NCI-H226 (cell line): ENCODE measurements at regions not wholly inside any gene's neighbourhood (a gene's known extent, or its start where the extent isn't known, plus 50 kb on each side); places are given as distances from the start of the nearest gene placed in this dataset.

Experiments used
- DNase-seq: peaks from one replicate; pipeline ENCODE4 v3.0.0-alpha.2; 2015

DNA sequence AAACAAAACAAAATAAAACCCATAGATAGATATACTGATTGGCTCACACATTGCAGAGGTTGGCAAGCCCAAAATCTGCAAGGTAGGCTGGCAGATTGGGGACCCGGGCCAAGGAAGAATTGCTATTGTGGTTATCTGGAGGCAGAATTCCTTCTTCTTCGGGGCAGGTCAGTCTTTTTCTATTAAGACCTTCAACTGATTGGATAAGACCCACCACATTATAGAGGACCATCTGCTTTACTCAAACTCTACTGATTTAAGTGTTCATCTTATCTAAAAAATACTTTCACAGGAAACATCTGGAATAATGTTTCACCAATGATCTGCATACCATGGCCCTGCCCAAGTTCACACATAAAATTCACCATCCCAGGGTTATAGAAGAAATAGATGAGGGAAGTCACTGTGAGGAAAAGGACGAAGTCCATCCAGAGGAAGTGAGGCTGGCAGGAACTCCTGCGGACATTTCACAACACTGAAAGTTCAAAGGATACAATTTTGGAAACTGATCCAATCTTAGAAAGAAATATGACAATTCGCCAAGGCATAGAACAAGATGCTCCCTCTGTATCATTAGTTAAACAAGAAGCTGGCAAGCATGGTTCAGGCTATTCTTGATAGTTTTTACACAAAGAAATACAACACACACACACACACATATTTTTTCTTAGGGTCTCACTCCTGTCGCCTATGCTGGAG lies 127.6 kb upstream of the MED13L start:
- DNase-seq: no peak

DNA sequence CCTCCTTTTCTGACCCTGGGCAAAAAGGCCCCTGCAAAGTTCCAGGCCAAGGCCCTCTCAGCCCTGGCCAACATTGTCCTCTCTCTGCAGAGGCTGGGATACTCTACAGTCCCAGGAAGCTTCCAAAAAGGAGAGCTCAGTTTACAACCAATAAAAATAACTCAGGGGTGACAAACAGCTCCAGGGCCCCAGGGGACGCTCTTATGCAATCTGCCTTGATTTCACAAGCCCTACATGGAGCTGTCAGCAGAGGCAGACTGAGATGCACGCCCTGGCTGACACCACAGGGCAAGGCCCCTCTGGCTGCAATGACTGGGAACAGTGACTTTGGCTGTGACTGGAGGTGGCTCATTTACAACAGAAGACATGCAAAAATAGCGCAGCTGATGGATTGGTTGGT lies 129.0 kb upstream of the MED13L start:
- no peak for DNase-seq

DNA sequence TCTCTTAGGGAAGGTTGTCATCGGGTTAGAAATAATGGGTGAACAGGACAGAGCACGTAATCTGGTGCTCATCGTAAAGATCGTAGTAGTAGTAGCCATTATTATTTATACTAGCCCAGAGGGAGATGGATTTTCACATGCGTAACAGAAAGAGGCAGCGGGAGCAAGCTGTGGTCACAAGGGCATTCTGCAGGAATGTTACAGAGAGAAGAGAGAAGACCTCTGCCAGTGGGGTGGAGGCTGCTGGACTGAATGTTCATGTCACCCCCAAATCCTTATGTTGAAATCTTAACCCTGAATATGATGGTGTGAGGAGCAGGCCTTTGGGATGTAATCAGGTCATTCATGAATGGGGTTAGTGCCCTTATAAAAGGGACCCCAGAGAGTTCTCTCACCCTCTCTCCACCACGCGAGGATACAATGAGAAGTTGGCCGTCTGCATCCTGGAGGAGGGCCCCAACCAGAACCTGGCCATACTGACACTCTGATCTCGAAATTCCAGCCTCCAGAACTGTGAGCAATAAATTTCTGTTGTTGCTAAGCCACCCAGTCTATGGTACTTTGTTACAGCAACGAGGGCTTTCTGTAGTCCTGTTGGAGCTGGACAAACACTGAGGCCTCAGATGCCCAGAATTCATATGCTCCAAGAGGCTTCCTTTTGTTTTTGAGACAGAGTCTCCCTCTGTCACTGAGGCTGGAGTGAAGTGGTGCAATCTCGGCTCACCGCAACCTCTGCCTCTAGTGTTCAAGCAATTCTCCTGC lies 131.2 kb upstream of the MED13L start:
- DNase-seq: no peak

DNA sequence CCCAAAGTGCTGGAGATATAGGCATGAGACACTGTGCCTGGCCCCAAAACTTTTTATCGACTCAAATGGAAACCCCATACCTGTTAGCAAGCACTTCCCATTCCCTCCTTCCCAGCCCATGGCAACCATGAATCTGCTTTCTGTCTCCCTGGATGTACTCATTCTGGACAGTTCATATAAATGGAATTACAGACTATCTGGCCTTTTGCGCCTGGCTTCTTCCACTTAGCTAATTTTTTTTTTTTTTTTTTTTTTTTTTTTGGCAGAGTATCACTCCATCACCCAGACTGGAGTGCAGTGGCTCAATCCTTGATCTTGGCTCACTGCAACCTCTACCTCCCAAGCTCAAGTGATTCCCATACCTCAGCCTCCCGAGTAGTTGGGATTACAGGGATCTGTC lies 134.5 kb upstream of the MED13L start:
- DNase-seq: no peak

DNA sequence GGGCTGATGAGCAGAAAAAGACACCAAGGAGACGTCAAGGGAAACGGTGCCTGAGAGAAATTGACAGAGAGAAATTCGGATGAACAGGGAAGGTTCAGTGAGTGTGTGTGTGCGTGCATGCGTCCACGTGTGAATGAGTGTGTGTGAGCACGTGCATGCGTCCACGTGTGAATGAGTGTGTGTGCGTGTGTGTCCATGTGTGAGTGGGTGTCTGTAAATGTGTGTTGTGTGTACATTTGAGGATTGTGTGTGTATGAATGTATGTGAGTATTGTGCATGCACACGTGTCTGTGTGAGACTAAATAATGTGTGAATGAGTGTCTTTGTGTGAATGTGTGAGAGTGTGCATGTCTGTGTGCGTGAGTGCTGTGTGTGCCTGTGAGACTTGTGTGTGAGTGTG lies 137.4 kb upstream of the MED13L start:
- DNase-seq: no peak

DNA sequence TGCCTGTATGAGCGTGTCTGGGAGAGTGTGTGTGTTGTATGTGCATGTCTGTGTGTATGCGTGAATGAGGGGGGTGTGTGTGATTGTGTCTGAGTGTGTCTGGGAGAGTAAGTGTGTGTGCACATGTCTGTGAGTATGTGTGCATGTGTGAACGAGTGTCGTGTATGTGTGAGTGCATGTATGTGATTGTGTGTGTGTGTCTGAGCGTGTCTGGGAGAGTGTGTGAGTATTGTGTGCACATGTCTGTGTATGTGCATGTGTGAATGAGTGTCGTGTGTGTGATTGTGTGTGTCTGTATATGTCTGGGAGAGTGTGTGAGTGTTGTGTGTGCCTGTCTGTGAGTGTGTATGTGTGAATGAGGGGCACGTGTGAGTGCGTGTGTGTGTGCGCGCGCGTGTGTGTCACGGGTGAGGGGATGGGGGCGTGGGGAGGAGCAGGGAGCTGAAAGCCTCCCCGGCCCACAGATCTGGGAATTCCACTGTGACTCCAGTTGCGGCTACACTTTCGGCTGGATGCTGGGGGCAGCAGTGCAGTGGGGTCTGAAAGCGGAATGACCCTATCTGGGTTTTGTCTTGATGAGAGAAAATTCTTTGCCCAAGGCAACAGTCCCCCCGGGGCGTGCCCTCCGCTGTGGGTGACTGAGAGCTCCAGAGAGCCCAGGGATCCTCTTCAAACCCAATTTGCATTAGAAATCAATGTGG lies 138.1 kb upstream of the MED13L start:
- no peak for DNase-seq

DNA sequence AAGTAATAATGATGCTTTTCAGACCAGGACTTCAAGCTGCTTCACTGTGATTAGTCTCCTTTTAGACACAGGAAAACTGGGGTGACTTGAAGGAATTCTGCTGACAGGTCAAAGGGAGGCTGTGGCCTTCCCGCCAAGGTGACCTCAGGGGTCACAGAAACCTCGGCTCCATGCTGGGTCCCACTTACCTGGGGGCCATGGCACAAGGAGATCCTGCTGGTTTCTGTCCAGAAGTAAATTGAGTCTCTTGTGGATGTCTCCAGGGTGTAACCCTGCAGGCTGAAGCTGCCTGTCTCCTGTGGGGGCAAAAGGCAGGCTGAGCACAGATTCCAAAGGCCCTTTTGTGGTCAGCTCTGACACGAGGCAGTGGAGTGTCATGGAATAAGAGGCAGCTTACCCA lies 138.7 kb upstream of the MED13L start:
- no peak for DNase-seq

DNA sequence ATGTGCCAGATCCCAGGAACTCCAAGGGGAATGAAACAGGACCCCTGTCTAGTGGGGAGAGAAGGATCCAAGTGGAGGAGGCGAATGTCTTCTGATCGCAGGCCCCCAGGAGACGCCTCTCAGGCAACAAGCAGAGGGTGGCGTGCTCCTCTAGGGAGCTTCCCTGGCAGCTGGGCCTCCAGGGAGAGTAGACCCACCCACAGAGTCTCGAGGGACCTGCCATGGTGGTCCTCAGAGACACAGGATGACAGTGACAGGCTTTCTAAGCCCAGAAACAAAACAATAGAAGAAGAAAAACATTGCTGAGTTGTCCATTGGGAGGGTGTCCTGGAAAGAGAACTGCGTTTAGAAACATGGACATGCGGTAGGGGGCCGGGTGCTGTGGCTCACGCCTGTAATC lies 140.6 kb upstream of the MAP1LC3B2 start:
- DNase-seq: no peak

DNA sequence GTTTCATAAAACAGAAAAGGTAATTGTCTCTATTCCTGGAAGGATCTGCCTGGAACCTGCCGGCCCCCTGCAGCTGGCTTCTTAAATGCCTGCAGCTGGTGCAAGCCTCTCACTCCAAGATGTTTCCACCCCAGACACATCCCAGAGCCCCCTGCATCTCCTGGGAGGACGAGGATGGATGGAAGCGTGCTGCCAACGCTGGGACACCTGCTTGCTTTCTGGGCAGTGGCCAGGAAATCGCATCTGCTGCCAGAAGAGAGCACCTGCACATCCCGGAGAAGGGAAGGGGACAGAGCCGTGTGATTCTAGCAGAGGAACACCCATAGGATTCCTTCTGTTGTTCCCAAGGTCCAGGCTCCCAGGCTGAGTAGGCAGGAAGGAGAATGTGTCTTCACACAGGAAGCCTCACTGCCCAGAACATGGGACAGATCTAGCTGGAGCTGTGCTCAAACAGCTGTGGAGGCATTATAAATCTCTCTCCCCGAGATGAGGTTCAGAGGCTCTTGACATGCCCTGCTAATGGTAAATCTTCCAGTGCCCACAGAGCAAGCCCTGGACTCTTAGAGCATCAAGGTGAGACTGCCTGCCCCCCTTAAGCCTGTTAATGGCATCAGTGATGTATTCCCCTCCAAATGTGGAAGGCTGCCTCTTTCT lies 138.8 kb upstream of the MAP1LC3B2 start:
- no peak for DNase-seq

DNA sequence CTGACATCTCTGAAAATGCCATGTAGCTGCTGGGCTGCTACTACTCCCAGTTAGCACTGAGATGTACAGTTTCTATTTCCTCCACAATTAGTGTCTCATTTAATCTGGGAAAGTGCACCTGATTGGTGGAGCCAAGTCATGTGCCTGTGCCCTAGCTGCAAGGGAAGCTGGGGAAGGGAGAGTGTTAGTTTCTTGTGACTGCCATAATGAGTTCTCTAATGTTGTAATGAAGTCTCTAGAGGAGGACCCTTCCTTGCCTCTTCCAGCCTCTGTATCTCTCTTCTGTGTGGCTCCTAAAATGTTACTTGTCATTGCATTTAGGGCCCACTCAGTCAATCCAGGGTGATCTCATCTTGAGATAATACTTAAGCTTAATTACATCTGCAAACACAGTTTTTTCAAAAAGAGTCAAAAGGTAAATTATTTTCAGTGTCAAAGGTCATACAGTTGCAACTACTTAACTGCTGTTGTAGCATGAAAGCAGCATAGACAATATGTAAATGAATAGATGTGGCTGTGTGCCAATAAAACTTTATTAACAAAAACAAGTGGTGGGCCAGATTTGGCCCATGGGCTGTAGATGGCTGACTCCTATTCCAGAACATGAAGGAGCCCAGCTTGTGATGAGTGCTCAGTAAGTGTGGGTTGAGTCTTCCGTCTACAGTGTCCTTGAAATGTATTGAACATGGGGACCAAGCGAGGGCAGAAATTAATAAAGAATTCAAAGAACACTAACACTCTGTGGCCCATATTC lies 137.2 kb upstream of the MAP1LC3B2 start:
- DNase-seq: no peak

DNA sequence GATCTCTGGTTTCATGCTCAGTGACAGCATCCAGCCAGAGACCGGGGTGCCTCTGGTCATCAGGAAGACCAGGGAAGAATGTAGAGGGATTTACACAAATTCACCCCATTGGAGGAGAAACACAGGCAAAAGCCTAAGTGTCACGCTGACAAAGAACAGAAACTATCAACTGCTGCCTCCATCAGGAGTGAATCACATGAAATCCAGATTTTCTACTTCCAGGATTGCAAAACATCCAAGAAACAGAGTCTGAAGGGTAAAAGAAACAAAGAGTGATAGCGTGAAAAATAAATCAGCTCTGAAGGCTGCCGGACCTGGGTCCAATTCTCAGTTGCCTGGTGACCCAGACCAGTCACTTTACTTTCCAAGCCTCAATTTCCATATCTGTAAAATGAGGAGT lies 136.1 kb upstream of the MAP1LC3B2 start:
- peak; percentile 16 for DNase-seq

DNA sequence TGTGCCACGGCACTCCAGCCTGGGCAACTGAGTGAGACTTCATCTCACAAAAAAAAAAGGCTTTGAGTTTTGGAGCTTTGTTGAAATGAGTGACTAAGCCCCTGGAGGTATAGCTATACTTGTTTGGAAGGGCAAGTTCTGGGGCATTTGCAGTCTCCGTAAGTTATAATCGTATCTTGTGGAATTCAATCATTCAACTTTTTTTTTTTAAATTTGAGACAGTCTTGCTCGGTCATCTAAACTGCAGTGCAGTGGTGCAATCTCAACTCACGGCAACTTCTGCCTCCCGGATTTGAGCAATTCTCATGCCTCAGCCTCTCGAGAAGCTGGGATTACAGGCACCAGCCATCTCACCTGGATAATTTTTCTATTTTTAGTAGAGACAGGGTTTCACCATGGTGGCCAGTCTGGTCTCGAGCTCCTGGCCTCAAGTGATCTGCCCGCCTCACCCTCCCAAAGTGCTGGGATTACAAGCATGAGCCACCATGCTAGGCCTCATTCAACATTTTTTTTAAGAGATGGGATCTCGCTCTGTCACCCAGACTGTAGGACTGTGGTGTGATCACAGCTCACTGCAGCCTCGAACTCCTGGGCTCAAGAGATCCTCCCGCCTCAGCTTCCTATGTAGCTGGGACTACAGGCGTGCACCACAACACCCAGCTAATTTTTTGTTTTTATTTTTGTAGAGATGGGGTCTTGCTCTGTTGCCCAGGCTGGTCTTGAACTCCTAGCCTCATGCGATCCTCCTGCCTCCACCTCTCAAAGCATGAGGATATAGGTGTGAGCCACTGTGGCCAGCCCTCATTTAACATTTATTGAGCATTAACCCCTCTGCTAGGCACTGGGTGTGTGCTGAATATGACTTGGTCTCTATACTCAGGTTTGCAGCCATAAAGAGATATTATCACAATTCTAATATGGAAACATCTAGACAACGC lies 133.7 kb upstream of the MAP1LC3B2 start:
- DNase-seq: no peak

DNA sequence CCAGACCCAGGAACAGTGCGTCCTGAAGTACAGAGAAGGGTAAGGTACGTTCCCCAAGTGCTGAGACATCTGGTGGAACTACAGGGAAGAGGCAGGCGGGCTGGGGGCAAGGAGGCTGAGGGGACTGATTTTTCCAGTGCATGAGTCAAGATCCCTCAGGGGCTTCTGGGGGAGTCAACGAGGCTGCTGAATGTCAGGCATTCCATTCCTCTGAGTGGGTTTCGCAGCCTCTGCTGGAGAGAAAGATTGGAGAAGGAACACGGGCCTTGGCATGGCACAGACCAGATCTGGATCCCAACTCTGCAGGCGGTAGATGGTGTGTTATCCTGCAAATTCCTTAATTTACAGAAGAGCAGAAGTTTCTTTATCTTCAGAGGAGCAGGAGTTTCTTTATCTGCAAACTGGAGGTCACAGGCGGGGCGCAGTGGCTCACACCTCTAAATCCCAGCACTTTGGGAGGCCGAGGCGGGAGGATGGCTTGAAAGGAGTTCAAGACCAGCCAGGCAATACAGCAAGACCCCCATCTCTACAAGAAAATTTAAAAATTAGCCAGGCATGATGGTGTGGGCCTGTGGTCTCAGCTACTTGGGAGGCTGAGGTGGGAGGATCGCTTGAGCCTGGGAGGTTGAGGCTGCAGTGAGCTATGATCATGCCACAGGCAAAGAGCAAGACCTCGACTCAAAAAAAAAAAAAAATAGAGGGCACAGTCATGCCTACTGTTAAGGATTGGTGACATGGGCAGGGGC lies 132.6 kb upstream of the MAP1LC3B2 start:
- DNase-seq: peak; percentile 99

DNA sequence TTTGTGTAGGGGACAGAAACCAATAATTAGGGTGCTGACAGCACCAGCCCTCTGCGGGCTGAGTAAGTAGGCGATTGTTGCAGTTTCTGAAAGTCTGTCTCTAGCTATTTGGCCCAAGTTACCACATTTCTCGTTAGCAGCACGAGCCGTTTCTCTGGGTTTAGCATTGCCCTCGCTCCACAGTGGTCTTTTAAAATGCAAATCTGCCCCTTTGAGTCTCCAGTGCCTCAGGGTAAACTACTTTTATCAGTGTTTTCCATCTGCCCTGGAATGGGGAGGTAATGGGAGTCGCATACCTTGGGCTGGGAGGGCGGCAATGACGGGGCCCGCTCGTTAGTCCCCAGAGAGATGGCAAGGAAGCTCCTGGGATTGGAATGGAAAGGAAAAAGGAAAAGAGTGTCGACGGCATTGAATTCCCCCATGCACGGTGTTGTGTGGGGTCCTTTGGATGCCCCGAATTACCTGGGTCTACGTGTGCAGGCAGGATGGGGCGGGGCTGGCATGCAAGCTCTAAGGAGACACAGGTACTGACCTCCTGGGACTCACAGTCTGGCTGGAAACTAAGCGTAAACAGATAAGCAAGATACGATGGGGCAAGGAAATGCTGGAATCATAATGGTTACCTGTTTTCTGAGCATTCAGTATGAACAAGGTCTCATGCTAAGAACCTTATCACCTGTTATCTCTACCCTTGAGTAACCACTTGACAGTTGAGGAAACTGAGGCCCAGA lies 131.8 kb upstream of the MAP1LC3B2 start:
- DNase-seq: peak; percentile 46

DNA sequence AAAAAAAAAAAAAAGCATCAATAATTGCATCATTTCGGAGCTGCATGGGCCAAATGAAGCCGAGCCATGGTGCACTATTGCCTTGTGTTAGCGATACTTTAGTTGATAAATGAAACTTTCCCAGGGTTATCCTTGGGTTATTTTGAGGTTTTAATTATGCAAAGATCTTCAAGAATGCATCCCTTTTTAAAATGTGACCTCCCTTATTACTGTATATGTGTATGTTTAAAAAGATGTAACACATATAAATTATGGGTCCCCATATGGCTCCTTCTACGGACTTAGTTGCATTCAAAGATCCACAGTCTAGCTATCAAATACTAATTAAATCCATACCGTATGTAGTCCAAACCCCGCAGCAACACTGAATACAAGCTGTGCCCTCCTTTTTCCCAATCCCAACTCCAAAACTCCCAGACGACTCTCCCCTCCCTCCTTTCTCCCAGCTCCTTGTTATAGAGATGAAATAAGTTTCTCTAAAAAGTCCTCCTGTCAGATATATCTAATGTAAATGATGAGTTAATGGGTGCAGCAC lies 129.3 kb upstream of the MAP1LC3B2 start:
- DNase-seq: no peak

DNA sequence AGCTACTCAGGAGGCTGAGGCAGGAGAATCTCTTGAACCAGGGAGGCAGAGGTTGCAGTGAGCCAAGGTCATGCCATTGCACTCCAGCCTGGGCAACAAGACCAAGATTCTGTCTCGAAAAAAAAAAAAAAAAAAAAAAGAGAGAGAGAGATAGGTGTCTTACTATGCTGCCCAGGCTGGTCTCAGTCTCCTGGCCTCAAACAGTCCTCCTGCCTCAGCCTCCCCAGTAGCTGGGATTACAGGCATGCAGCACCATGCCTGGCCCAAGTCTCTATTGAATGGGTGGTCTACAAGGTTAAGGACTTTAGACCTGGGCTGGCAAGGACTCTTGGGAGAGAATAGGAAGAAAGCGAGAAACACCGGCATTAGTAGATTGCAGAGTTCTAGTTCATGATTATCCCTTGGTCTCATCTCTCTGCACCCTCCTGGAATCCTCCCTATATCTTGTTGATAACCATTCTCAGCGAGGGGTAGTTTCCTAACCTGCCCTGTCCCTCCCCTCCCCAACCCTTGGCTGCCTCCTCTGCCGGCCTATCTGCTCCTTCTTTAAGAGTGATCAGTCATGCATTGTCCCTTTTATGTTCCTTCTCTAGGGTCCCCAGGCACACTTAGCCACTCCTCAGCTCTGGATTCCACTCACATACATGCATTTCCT lies 128.1 kb upstream of the MAP1LC3B2 start:
- DNase-seq: no peak

DNA sequence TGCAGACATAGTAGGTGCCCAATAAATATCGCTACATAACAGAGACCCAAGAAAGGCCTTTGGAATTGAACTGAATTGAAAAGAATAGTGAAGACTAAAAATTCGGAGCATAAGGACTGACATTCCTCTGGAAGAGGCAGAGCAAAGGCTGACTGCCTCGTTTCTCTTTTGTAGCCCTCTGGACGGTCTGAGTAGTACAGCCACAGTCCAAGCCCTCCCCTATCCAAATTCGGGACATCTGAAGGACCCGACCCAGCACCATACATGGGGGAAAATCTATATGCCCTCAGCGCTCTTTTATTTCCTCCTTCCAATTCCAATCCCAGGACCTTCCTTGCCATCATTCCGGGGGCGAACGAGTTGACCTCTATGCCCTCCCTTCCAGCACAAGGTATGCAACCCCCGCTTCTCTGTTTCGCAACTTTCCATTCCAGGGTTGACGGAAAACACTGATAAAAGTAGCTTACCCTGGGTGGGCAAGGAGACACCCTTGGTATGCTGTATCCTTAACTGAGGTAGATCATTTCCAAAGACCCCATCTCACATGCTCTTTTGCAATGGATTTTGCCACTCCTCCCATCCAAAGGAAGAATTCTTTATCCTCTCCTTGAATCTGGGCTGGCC lies 127.4 kb upstream of the MAP1LC3B2 start:
- DNase-seq: peak; percentile 7

DNA sequence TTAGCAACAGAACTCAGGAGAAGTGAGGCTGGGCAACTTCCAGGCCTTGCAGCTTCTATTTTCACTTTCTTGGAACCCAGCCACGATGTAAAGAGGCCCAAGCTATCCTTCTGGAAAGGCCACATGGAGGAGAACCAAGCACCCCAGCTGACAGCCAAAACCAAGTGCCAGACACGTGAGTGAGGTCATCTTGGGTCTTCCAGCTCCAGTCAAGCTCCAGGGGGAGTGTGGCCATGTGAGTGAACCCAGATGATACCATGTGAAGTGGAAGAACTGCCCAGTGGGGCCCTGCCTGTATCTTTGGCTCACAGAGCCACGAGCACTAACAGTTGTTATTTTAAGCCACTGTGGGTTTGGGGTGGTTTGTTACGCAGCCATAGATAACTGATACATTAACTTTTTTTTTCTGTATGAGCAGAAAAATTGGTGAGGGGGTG lies 126.8 kb upstream of the MAP1LC3B2 start:
- peak; percentile 52 for DNase-seq

DNA sequence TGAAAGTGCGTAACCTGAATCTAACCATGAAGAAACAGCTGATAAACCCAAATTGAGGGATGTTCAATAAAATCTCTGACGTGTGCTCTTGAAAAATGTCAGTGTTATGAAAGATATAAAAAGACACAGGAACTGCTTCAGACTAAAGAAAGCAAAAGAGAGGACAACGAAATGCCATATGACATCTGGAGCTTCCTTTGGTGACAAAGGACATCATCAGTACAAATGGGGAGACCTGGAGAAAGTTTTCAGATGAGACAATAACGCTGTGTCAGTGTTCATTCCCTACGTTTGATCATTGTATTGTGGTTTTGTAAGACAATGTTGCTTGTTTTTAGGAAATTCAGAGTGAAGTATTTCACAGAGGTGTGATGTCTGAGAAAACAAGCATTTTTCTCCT lies 125.9 kb upstream of the MAP1LC3B2 start:
- DNase-seq: no peak
